Kidney epithelial cell (primary cell): ENCODE measurements at regions not wholly inside any gene's neighbourhood (a gene's known extent, or its start where the extent isn't known, plus 50 kb on each side); places are given as distances from the start of the nearest gene placed in this dataset.

Experiments used
- DNase-seq: peaks from one replicate; pipeline ENCODE4 v3.0.0-alpha.2; 2010; ENCODE audit warnings: low read depth
- H3K27me3 ChIP-seq: 2 replicates; pipeline ENCODE4 v1.6.0; 2011; ENCODE audit warnings: low read length; ENCODE audit not compliant: control insufficient read depth, insufficient read depth
- H3K36me3 ChIP-seq: 2 replicates; pipeline ENCODE4 v1.5.1; 2011; ENCODE audit warnings: low read length; ENCODE audit not compliant: control insufficient read depth, insufficient read depth
- H3K4me3 ChIP-seq: 2 replicates; pipeline ENCODE4 v1.5.1; 2011; ENCODE audit warnings: low read depth, mild to moderate bottlenecking, control low read depth, low read length
- CTCF ChIP-seq: IDR thresholded peaks from 2 replicates; pipeline ENCODE4 v1.5.1; 2011; ENCODE audit warnings: mild to moderate bottlenecking, moderate library complexity, low read length, control low read depth, inconsistent platforms; ENCODE audit not compliant: insufficient read depth, poor library complexity, severe bottlenecking

- H3K27me3 ChIP-seq: peaks cover 67% of the 10 kb centered on the region
- DNase-seq: no peak
These were observed 414.1 kb upstream of the ESRRG start for GRCh38 chr1:217137210-217137881.

GRCh38 chr1:217136895-217137205 lies 413.6 kb upstream of the ESRRG start:
- Histone ChIP-seq H3K36me3 (no peaks in the 10 kb centered on the region), H3K27me3 (peaks cover 67% of the 10 kb centered on the region), H3K4me3 (no peak overlapping the region)
- no peak for TF ChIP-seq CTCF
- DNase-seq: no peak

More at GRCh38 chr1:217137210-217137881, 414.1 kb upstream of the ESRRG start:
- no peak for TF ChIP-seq CTCF
- H3K4me3 ChIP-seq: no peak overlapping the region
- no peaks in the 10 kb centered on the region for H3K36me3 ChIP-seq

- no peaks in the 10 kb centered on the region for H3K36me3 ChIP-seq
- TF ChIP-seq CTCF: no peak
- peaks cover 67% of the 10 kb centered on the region for H3K27me3 ChIP-seq
- no peak for DNase-seq
- no peak overlapping the region for H3K4me3 ChIP-seq
These were observed 413.0 kb upstream of the ESRRG start for GRCh38 chr1:217135987-217136894.

GRCh38 chr1:217135569-217135915 lies 412.3 kb upstream of the ESRRG start:
- Histone ChIP-seq H3K4me3 (peak overlapping the region; percentile 46), H3K27me3 (peaks cover 67% of the 10 kb centered on the region), H3K36me3 (no peaks in the 10 kb centered on the region)
- DNase-seq: no peak
- TF ChIP-seq CTCF: no peak

GRCh38 chr1:217134857-217135568 lies 411.8 kb upstream of the ESRRG start:
- no peak for DNase-seq
- Histone ChIP-seq H3K27me3 (peaks cover 62% of the 10 kb centered on the region), H3K4me3 (peak overlapping the region; percentile 46), H3K36me3 (no peaks in the 10 kb centered on the region)
- no peak for TF ChIP-seq CTCF
